Suppressor macrophage treated with lipopolysaccharide for 1 hour (primary cell): ENCODE measurements at regions not wholly inside any gene's neighbourhood (a gene's known extent, or its start where the extent isn't known, plus 50 kb on each side); places are given as distances from the start of the nearest gene placed in this dataset.

ENCODE experiments used
- DNase-seq, 3 donors: peaks; one replicate each; pipeline ENCODE4 v3.0.0-alpha.2; 2020 to 2022

- DNase-seq: no peak
Observed at GRCh38 chrX:4450177-4450576, 736.7 kb upstream of the PRKX start.

- DNase-seq: no peak
Observed at GRCh38 chrX:4435905-4436304, 722.5 kb upstream of the PRKX start.

GRCh38 chrX:4397471-4397870 is 684.0 kb upstream of the PRKX start:
- DNase-seq: no peak

GRCh38 chrX:4382273-4382672 is 668.8 kb upstream of the PRKX start:
- DNase-seq: no peak

- no peak for DNase-seq
Observed at GRCh38 chrX:4380710-4381109, 667.3 kb upstream of the PRKX start.

GRCh38 chrX:4379071-4379470 is 665.6 kb upstream of the PRKX start:
- no peak for DNase-seq

GRCh38 chrX:4373791-4374190 is 660.3 kb upstream of the PRKX start:
- no peak for DNase-seq

GRCh38 chrX:4358577-4358976 is 645.1 kb upstream of the PRKX start:
- DNase-seq: no peak

GRCh38 chrX:4322916-4323315 is 609.5 kb upstream of the PRKX start:
- no peak for DNase-seq

- DNase-seq: no peak
Observed at GRCh38 chrX:4320436-4320947, 607.0 kb upstream of the PRKX start.

GRCh38 chrX:4315891-4316290 is 602.4 kb upstream of the PRKX start:
- no peak for DNase-seq

GRCh38 chrX:4314586-4314985 is 601.1 kb upstream of the PRKX start:
- DNase-seq: no peak

GRCh38 chrX:4277122-4277521 is 563.7 kb upstream of the PRKX start:
- DNase-seq: no peak

- DNase-seq: no peak
Observed at GRCh38 chrX:4268676-4269075, 555.2 kb upstream of the PRKX start.

GRCh38 chrX:4265036-4265435 is 551.6 kb upstream of the PRKX start:
- DNase-seq: no peak

GRCh38 chrX:4263030-4263803 is 549.8 kb upstream of the PRKX start:
- DNase-seq: no peak

GRCh38 chrX:4253092-4253491 is 539.6 kb upstream of the PRKX start:
- peak in 1 of 3 donors; percentile 0 for DNase-seq

GRCh38 chrX:4249401-4249800 is 536.0 kb upstream of the PRKX start:
- no peak for DNase-seq

GRCh38 chrX:4243759-4244158 is 530.3 kb upstream of the PRKX start:
- DNase-seq: no peak

- DNase-seq: peak in 1 of 3 donors; percentile 0
Observed at GRCh38 chrX:4240541-4241194, 527.2 kb upstream of the PRKX start.

- peak in 1 of 3 donors; percentile 0 for DNase-seq
Observed at GRCh38 chrX:4239650-4240540, 526.4 kb upstream of the PRKX start.

GRCh38 chrX:4238916-4239315 is 525.5 kb upstream of the PRKX start:
- no peak for DNase-seq

GRCh38 chrX:4225086-4225485 is 511.6 kb upstream of the PRKX start:
- no peak for DNase-seq
